SJSA1 (cell line): ENCODE measurements at regions not wholly inside any gene's neighbourhood (a gene's known extent, or its start where the extent isn't known, plus 50 kb on each side); places are given as distances from the start of the nearest gene placed in this dataset.
A peak's percentile ranks its signal among the peaks of the same experiment; 100 is the strongest.
"Not testable (repeated sequence)": the region's sequence is repeated elsewhere in the genome, so short reads cannot be mapped to it uniquely, and the experiment has no call there.

Experiments
- DNase-seq, 2 experiments: peaks; one replicate each; pipeline ENCODE4 v3.0.0-alpha.2; 2015 to 2020; ENCODE audit warnings: low spot score in 2 of 2, low read depth in 1 of 2
- H3K27ac ChIP-seq: fragments of 250-450 bp; sonication (Bioruptor Pico); 2 replicates; pipeline ENCODE4 v1.5.1; 2020; ENCODE audit warnings: mild to moderate bottlenecking, moderate library complexity
- H3K27me3 ChIP-seq: fragments of 250-450 bp; sonication (Bioruptor Pico); replicated peaks from 2 replicates; pipeline ENCODE4 v1.5.1; 2020; ENCODE audit warnings: mild to moderate bottlenecking, moderate library complexity
- H3K36me3 ChIP-seq: fragments of 250-450 bp; sonication (Bioruptor Pico); 2 replicates; pipeline ENCODE4 v1.5.1; 2020; ENCODE audit warnings: mild to moderate bottlenecking
- H3K4me1 ChIP-seq: fragments of 250-450 bp; sonication (Bioruptor Pico); replicated peaks from 2 replicates; pipeline ENCODE4 v1.6.1; 2021; ENCODE audit warnings: mild to moderate bottlenecking
- H3K4me3 ChIP-seq: fragments of 250-450 bp; sonication (Bioruptor Pico); 2 replicates; pipeline ENCODE4 v1.5.1; 2020; ENCODE audit warnings: mild to moderate bottlenecking
- H3K9me3 ChIP-seq: fragments of 250-450 bp; sonication (Bioruptor Pico); replicated peaks from 2 replicates; pipeline ENCODE4 v1.5.1; 2020; ENCODE audit warnings: mild to moderate bottlenecking

GRCh38 chr16:86737083-86737482, 158.7 kb downstream of the FOXL1 start:
- Histone ChIP-seq H3K4me1 (peaks cover 21% of the 10 kb centered on the region), H3K27me3 (no peaks in the 10 kb centered on the region), H3K4me3 (no peak overlapping the region), H3K9me3 (no peaks in the 10 kb centered on the region), H3K27ac (no peak overlapping the region), H3K36me3 (no peaks in the 10 kb centered on the region)
- DNase-seq = no peak

GRCh38 chr16:86738322-86738721, 160.0 kb downstream of the FOXL1 start:
- not testable (repeated sequence) for H3K36me3 ChIP-seq, H3K27me3 ChIP-seq, H3K27ac ChIP-seq, H3K4me3 ChIP-seq, DNase-seq, H3K9me3 ChIP-seq
- H3K4me1 ChIP-seq = peaks cover 18% of the 10 kb centered on the region

DNA sequence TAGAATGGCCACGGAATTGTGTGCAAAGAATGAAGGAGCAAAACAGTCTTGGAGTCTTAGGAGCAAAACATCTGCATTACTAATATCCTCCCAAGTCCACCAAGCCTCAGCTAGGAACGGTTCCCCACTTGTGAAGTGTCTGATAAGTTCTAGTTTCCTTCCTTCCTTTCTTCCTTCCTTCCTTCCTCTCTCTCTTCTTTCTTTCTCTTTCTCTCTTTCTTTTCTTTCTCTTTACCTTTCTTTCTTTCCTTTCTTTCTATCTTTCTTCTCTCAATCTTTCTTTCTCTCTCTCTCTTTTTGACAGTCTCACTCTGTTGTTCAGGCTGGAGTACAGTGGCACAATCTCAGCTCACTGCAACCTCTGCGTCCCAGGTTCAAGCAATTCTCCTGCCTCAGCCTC, 160.8 kb downstream of the FOXL1 start:
- Histone ChIP-seq H3K9me3 (no peaks in the 10 kb centered on the region), H3K27me3 (no peaks in the 10 kb centered on the region), H3K27ac (no peak overlapping the region), H3K4me3 (no peak overlapping the region), H3K36me3 (no peaks in the 10 kb centered on the region), H3K4me1 (peaks cover 18% of the 10 kb centered on the region)
- DNase-seq = no peak

GRCh38 chr16:86739808-86740207, 161.5 kb downstream of the FOXL1 start:
- no peak overlapping the region for H3K27ac ChIP-seq
- H3K36me3 ChIP-seq = no peaks in the 10 kb centered on the region

DNA sequence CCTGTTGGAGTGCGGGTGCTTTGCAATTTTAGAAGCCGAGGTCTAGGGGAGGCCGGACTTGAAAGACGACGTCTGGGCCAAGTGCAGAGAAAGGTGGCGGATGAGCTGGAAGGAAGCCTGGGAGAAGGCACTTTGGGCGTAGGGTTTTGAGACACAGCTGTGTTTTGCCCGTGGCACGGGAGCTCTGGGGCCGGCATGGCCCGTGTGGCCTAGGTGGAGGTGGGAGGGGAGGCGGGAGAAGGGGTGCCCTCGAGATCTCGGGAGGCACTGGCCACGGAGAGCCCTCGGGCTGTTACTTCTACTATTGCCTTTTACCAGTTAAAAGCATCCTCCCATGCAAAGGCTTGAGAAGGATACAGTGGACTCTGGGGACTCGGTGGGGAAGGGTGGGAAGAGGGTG, 161.9 kb downstream of the FOXL1 start:
- H3K9me3 ChIP-seq = no peaks in the 10 kb centered on the region
- no peak for DNase-seq
- H3K36me3 ChIP-seq = no peaks in the 10 kb centered on the region
- H3K27me3 ChIP-seq = no peaks in the 10 kb centered on the region
- no peak overlapping the region; the same call in 1 of the 2 replicates for H3K4me3 ChIP-seq
- H3K4me1 ChIP-seq = peaks cover 18% of the 10 kb centered on the region
- peak overlapping the region; percentile 94 for H3K27ac ChIP-seq

More at GRCh38 chr16:86739808-86740207, 161.5 kb downstream of the FOXL1 start:
- Histone ChIP-seq H3K4me3 (no peak overlapping the region), H3K27me3 (no peaks in the 10 kb centered on the region), H3K9me3 (no peaks in the 10 kb centered on the region), H3K4me1 (peaks cover 18% of the 10 kb centered on the region)
- DNase-seq = no peak

DNA sequence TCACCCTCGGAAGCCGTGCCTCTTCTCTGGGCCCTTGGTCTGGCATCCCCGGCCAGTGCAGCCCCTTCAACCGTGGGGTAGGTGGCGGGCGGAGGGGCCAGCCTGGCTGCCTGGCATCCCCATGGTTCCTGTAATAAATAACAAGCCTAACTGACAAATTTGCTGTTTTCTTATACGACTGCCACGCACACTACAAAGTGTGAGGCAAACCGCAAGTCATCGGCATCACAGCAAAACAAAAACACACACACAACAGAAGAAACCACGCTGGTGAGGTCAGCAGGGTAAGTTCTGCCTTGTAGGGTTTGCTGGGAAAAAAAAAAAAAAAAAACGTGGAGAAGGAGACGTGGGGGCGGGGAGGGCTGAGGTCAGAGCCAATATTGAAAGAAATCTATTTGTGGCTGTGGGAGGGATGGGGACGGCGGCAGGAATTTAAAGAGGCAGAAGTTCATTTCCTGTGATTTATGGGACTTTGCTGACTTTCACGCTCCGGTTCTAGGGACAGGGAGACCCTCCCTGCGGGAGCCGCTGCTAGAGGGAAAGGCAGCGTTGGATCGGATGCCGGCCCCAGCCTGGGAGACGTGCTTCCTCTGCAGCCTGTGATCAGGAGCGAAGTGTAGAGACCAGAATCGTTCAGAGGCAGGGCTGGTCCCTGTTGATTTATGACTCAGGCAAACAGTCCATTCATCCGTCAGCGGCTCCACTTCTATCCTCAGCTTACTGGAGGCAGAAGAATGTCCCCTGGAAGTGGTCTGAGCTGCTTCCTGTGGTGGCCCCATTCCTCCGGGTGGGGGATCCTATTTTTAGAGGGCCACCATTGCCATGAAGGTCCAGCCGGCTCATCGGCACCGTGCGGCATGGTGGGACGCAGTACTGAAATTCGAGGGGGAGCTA, 162.8 kb downstream of the FOXL1 start:
- Histone ChIP-seq H3K27me3 (no peaks in the 10 kb centered on the region), H3K9me3 (no peaks in the 10 kb centered on the region), H3K36me3 (no peaks in the 10 kb centered on the region), H3K4me3 (peak overlapping the region; percentile 31), H3K27ac (peak overlapping the region; percentile 94), H3K4me1 (peaks cover 18% of the 10 kb centered on the region)
- DNase-seq = peak; percentile 94 to 96

- DNase-seq = no peak
- Histone ChIP-seq H3K27ac (no peak overlapping the region), H3K9me3 (no peaks in the 10 kb centered on the region), H3K36me3 (no peaks in the 10 kb centered on the region), H3K27me3 (no peaks in the 10 kb centered on the region), H3K4me3 (no peak overlapping the region), H3K4me1 (peaks cover 25% of the 10 kb centered on the region)
Measured at GRCh38 chr16:86747761-86748160, 169.4 kb downstream of the FOXL1 start.

- Histone ChIP-seq H3K27ac (no peak overlapping the region), H3K9me3 (no peaks in the 10 kb centered on the region), H3K4me3 (no peak overlapping the region), H3K36me3 (no peaks in the 10 kb centered on the region), H3K4me1 (peaks cover 25% of the 10 kb centered on the region), H3K27me3 (no peaks in the 10 kb centered on the region)
- DNase-seq = no peak
Measured at GRCh38 chr16:86748652-86749051, 170.3 kb downstream of the FOXL1 start.

GRCh38 chr16:86751076-86752030, 173.0 kb downstream of the FOXL1 start:
- Histone ChIP-seq H3K27me3 (no peaks in the 10 kb centered on the region), H3K9me3 (no peaks in the 10 kb centered on the region), H3K4me1 (peaks cover 31% of the 10 kb centered on the region), H3K27ac (peak overlapping the region; percentile 90), H3K36me3 (no peaks in the 10 kb centered on the region), H3K4me3 (no peak overlapping the region)
- peak; percentile 75 to 93 for DNase-seq

DNA sequence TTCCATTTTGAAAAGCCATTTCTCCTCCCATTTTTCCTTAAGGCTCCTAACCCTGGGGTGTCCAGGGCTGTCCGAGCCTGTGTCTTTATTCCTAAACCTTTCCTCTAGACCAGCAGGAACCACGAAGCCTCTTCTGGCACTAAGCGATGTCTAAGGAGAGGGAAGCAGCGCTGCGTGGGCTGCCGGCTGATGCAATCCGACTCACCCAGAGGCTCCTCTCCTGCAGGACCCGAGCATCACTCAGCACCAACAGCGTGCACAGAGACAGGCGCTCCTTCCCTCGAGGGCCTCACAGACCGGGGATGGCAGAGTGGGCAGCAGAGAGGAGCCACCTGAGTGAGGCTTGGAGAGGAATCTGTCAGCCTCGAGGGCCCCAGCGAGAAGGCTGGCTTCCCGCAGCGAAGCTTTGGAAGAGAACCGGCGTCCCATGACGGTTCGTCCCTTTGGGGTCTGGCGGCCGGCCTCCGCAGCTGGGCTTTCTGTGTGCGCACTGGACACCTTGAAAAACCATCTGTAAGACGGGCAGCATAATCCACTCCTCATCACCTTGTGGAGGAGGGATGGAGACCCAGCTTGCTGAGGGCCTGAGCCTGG, 174.3 kb downstream of the FOXL1 start:
- Histone ChIP-seq H3K9me3 (no peaks in the 10 kb centered on the region), H3K4me3 (no peak overlapping the region), H3K4me1 (peaks cover 31% of the 10 kb centered on the region), H3K36me3 (no peaks in the 10 kb centered on the region), H3K27me3 (no peaks in the 10 kb centered on the region), H3K27ac (no peak overlapping the region)
- no peak for DNase-seq

DNA sequence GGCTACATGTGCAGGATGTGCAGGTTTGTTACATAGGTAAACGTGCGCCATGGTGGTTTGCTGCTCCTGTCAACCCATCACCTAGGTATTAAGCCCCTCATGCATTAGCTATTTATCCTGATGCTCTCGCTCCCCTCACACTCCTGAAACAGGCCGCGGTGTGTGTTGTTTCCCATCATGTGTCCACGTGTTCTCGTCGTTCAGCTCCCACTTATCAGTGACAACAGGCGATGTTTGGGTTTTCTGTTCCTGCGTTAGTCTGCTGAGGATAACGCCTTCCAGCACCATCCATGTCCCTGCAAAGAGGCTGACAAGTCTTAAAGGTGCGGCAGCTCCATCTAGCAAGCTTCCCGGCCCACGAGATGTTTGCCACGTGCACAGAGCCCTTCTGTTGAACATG, 175.1 kb downstream of the FOXL1 start:
- Histone ChIP-seq H3K36me3 (no peaks in the 10 kb centered on the region), H3K9me3 (no peaks in the 10 kb centered on the region), H3K27me3 (no peaks in the 10 kb centered on the region), H3K4me1 (peaks cover 31% of the 10 kb centered on the region), H3K27ac (no peak overlapping the region), H3K4me3 (no peak overlapping the region)
- DNase-seq = no peak

- no peak overlapping the region for H3K27ac ChIP-seq
- peaks cover 28% of the 10 kb centered on the region for H3K4me1 ChIP-seq
- no peak overlapping the region for H3K4me3 ChIP-seq
- DNase-seq = no peak
- no peaks in the 10 kb centered on the region for H3K9me3 ChIP-seq
- no peaks in the 10 kb centered on the region for H3K27me3 ChIP-seq
- no peaks in the 10 kb centered on the region for H3K36me3 ChIP-seq
Measured at GRCh38 chr16:86755571-86756006, 177.2 kb downstream of the FOXL1 start.

DNA sequence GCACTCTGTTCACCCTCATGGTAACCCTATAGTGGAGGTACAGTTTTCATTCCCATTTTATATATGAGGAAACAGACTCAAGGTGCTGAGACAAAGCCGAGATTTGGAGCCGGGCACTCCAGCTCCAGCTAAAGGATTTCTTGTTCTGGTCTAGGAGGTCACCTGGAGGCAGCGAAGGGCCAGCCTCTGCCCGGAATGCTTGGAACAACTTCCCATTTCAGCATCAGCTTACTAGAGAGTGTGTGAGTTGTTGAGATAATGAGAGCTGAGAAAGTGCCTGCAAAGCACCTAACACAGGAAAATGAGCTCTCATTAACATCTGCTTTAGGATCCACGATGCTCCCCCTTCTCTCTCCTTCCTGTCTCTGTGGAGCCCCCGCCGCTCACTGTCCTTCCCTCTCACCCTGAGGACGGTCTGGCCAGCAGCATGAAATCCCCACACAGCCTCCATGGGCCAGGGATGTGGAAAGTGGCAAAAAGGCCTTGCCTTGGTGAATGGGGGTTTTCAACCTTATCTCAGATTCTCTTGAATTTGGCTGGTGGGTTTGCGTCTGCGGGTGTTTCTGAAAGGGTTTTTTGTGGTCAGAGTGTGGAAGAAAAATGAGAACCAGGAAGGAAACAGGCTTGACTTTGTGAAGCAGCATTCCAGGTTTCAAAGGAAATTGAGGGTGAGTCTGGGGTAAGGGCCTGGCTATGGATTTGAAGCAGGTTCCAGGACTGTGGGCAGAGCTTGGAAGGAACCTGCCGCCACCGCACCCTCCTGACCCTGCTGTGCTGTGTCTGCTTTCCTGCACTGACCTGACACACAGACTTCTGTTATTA, 178.7 kb downstream of the FOXL1 start:
- Histone ChIP-seq H3K36me3 (no peaks in the 10 kb centered on the region), H3K27me3 (no peaks in the 10 kb centered on the region), H3K27ac (no peak overlapping the region), H3K4me1 (peaks cover 28% of the 10 kb centered on the region), H3K4me3 (no peak overlapping the region), H3K9me3 (no peaks in the 10 kb centered on the region)
- DNase-seq = no peak
